NT2/D1 (cell line): ENCODE measurements at regions not wholly inside any gene's neighbourhood (a gene's known extent, or its start where the extent isn't known, plus 50 kb on each side); places are given as distances from the start of the nearest gene placed in this dataset.

ENCODE experiments used
- SUZ12 ChIP-seq: IDR thresholded peaks from 2 replicates; pipeline ENCODE4 v1.6.1; 2011; ENCODE audit not compliant: insufficient read length, insufficient read depth; ENCODE audit errors: extremely low read depth
- ZNF274 ChIP-seq: IDR thresholded peaks from 2 replicates; pipeline ENCODE4 v1.6.1; 2011; ENCODE audit warnings: mild to moderate bottlenecking, low read depth, low read length

DNA sequence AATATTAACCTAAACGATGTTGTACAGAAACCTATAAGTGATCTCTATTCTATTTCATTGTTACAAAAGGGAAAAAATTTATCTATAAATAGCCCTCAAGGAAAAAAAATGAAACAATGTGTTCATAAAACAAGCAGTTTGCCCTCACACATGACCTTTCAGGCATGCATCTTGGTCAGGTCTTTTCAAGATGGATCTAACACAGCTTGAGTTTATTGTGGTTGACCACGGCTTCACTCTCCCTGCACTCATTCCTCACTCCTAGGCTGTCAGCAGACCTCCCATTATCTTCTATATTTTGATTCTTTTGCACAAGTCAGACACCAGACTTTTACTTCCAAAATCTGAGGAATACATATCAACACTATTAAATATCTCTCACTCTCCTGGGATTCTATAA, 544.3 kb downstream of the KCNT2 start:
- no peak for TF ChIP-seq SUZ12
- no peak for TF ChIP-seq ZNF274
